HepG2 (cell line): ENCODE measurements at regions not wholly inside any gene's neighbourhood (a gene's known extent, or its start where the extent isn't known, plus 50 kb on each side); places are given as distances from the start of the nearest gene placed in this dataset.

Source experiments
- ATAC-seq: fragments of 200-7000 bp; cut with Tn5 transposase; 3 replicates; pipeline ENCODE4 v1.9.1; 2020; ENCODE audit warnings: mild to moderate bottlenecking, moderate library complexity
- BruUV-seq: library from RNA; stranded (reverse); fragments of 400-500 nt; replicated peaks from 2 replicates; lab custom pipeline; 2021; lab: Mats Ljungman, UMichigan
- CTCF ChIA-PET: fragments of 300-600 bp; formaldehyde crosslinking; extraction: SDS; loops from one replicate; lab custom pipeline; 2021; ENCODE audit warnings: low total read pairs, inconsistent platforms, low intra/inter-chr PET ratio; lab: Yijun Ruan, JAX
- POLR2A ChIA-PET: fragments of 350-600 bp; sonication (Branson Sonifier 250); formaldehyde crosslinking; loops from one replicate; lab custom pipeline; 2020; ENCODE audit warnings: antibody characterized with exemption, inconsistent platforms; lab: Yijun Ruan, JAX
- DNase-seq: peaks from one replicate; pipeline ENCODE4 v3.0.0-alpha.2; 2015; ENCODE audit warnings: low spot score
- FAIRE-seq: peaks from 3 replicates; lab custom pipeline; 2011; peaks lifted over from hg19 to GRCh38; lab: Jason Lieb, UNC
- H2AFZ ChIP-seq: one replicate; pipeline ENCODE4 v1.6.1; 2011; ENCODE audit warnings: low read length, inconsistent platforms
- H3K27ac ChIP-seq: fragments of 300-600 bp; 3 replicates; pipeline ENCODE4 v1.8.0; 2011; ENCODE audit warnings: mixed run types, mild to moderate bottlenecking, mixed read lengths, low read length, inconsistent platforms; ENCODE audit not compliant: insufficient read depth; ENCODE audit errors: extremely low read length
- H3K27me3 ChIP-seq, 2 experiments: fragments of 200-600 bp in 1 of 2; 2 replicates in 1 of 2; 3 replicates in 1 of 2; pipeline versions ENCODE4 v1.6.0 to v1.8.0; 2011; ENCODE audit warnings: low read length in 2 of 2, mild to moderate bottlenecking in 2 of 2, moderate library complexity in 2 of 2, inconsistent platforms in 1 of 2; ENCODE audit not compliant: insufficient read depth in 2 of 2, control insufficient read depth in 1 of 2
- H3K36me3 ChIP-seq, 2 experiments: fragments of 200-600 bp in 1 of 2; replicated peaks in 1 of 2; 2 replicates in 1 of 2; 3 replicates in 1 of 2; pipeline versions ENCODE4 v1.5.1 to v1.8.0; 2011; ENCODE audit warnings: low read length in 2 of 2, inconsistent platforms in 1 of 2; ENCODE audit not compliant: insufficient read depth in 2 of 2, control insufficient read depth in 1 of 2
- H3K4me1 ChIP-seq: 2 replicates; pipeline ENCODE4 v1.5.1; 2012; ENCODE audit warnings: low read length, inconsistent platforms; ENCODE audit not compliant: insufficient read depth
- H3K4me2 ChIP-seq: 2 replicates; pipeline ENCODE4 v1.6.0; 2011; ENCODE audit warnings: low read depth, low read length, inconsistent platforms
- H3K4me3 ChIP-seq, 3 experiments: fragments of 200-600 bp in 1 of 3; sonication (generic), shearing (Covaris generic) in 1 of 3; replicated peaks in 1 of 3; 2 replicates each; pipeline ENCODE4 v1.5.1; 2011 to 2016; ENCODE audit warnings: low read length in 3 of 3, inconsistent platforms in 2 of 3, low read depth in 2 of 3, mild to moderate bottlenecking in 2 of 3, control low read depth in 1 of 3, mixed read lengths in 1 of 3; ENCODE audit not compliant: insufficient read depth in 1 of 3
- H3K79me2 ChIP-seq: one replicate; pipeline ENCODE4 v1.6.1; 2011; ENCODE audit warnings: low read length, inconsistent platforms; ENCODE audit not compliant: insufficient read depth
- H3K9ac ChIP-seq: 2 replicates; pipeline ENCODE4 v1.6.0; 2011; ENCODE audit warnings: mild to moderate bottlenecking, low read depth, low read length, inconsistent platforms; ENCODE audit not compliant: insufficient read depth
- H3K9me3 ChIP-seq: 2 replicates; pipeline ENCODE4 v1.5.1; 2012; ENCODE audit warnings: mild to moderate bottlenecking, low read length
- H4K20me1 ChIP-seq: 2 replicates; pipeline ENCODE4 v1.6.0; 2011; ENCODE audit warnings: inconsistent platforms, mild to moderate bottlenecking, low read length, moderate library complexity; ENCODE audit not compliant: insufficient read depth
- ASH2L ChIP-seq: fragments of 300-600, 200-600 bp; sonication (generic); IDR thresholded peaks from 2 replicates; pipeline ENCODE4 v1.7.0; 2017; ENCODE audit warnings: low read depth, mild to moderate bottlenecking, moderate library complexity, mixed read lengths, low read length; ENCODE audit not compliant: insufficient read length
- ATF7 ChIP-seq, 2 experiments: fragments of 450-650 bp in 1 of 2; sonication (generic) in 1 of 2; formaldehyde crosslinking in 1 of 2; IDR thresholded peaks; 2 replicates each; pipeline versions ENCODE4 v1.4.0 to v1.6.1; 2016 to 2020; ENCODE audit warnings: antibody characterized with exemption in 1 of 2, mild to moderate bottlenecking in 1 of 2, missing genetic modification reagents in 1 of 2
- STAG1 ChIP-seq: sonication (generic); formaldehyde crosslinking; IDR thresholded peaks from 2 replicates; pipeline ENCODE4 v1.4.0; 2020; ENCODE audit warnings: missing genetic modification reagents
- ZNF331 ChIP-seq: sonication (generic); formaldehyde crosslinking; IDR thresholded peaks from 2 replicates; pipeline ENCODE4 v1.4.0; 2020; ENCODE audit warnings: missing genetic modification reagents
- ZNF34 ChIP-seq: sonication (generic); formaldehyde crosslinking; IDR thresholded peaks from 2 replicates; pipeline ENCODE4 v1.4.0; 2020; ENCODE audit warnings: mild to moderate bottlenecking, missing genetic modification reagents, borderline replicate concordance
- ZNF572 ChIP-seq: sonication (generic); formaldehyde crosslinking; IDR thresholded peaks from 2 replicates; pipeline ENCODE4 v1.5.1; 2020; ENCODE audit warnings: mild to moderate bottlenecking, missing genetic modification reagents
- WGBS: methylation state at CpG from one replicate; pipeline ENCODE4 v1.1.6; 2017; ENCODE audit warnings: low lambda C conversion rate; 5-methylcytosine and 5-hydroxymethylcytosine counted together
- in situ Hi-C: cut with HindIII; loops from 2 replicates; pipeline ENCODE4 v1.10.0; 2017; ENCODE audit warnings: low pct_unique_long_range_greater_than_20kb; ENCODE audit not compliant: extremely low pct_ligation_motif_present
- intact Hi-C: fragments of 100-400 bp; cut with micrococcal nuclease; formaldehyde crosslinking; loops from one replicate; pipeline ENCODE4 v1.10.0; 2022; ENCODE audit not compliant: unreplicated experiment
- TF ChIP-seq, protein P1 (sequence below): sonication (generic); formaldehyde crosslinking; IDR thresholded peaks from 2 replicates; pipeline ENCODE4 v1.5.0; 2020; ENCODE audit warnings: mild to moderate bottlenecking, missing genetic modification reagents, moderate library complexity
- TF ChIP-seq, protein P2 (sequence below): sonication (generic); formaldehyde crosslinking; IDR thresholded peaks from 2 replicates; pipeline ENCODE4 v1.9.0; 2021; ENCODE audit warnings: mild to moderate bottlenecking, missing genetic modification reagents

DNA sequence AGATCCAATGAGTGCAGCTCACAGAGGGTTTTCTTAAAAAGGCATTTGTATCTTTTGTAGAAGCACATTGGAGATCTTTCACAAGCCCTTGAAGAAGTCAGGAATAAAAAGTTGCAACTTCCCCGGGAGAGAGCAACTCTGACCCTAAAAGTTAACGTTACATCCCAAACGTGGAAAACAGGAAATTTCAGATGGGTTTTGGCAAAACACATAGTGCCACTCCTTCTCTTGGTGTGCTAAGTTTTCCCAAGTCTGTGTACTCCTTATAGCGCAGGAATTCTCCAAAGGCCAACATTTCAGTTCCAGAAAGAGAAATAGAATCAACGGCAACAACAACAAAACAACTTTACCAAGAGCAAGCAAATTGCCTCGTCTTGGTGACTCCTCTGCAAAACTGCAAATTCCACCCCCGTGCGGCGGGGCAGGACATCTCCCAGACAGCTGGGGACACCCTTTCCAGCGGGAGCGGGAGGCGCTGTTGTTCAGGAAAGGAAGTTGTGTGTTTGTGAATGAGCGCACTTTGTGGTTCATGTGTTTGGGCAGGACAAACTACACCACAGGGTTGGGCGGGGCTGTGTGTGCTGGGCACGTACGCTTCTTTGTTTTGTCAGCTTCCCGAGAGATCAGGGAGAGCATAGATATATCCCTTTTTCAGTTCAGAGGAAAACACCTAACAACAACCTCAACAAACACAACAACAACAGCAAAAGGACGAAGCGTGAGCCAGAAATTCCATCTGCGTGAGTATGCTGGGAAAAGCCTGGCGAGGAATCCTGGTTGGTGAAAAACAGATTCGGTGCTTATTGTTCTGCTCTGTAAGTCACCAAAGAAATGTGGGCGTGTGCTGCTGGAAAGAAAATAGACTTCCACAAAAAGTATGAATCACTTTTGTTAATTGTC lies 294.7 kb upstream of the PITRM1 start:
- Histone ChIP-seq H2AFZ (no peak overlapping the region), H3K27me3 (peaks cover 0 to 22% of the 10 kb centered on the region in 2 experiments; a peak in 2 of 5 replicates), H3K4me3 (no peak overlapping the region), H3K27ac (no peak overlapping the region), H4K20me1 (no peaks in the 10 kb centered on the region), H3K4me2 (no peak overlapping the region), H3K9ac (no peak overlapping the region), H3K79me2 (no peaks in the 10 kb centered on the region), H3K9me3 (no peaks in the 10 kb centered on the region), H3K4me1 (peaks cover 12% of the 10 kb centered on the region), H3K36me3 (no peaks in the 10 kb centered on the region)
- DNase-seq (no peak), ATAC-seq (no peak), FAIRE-seq (no peak)
- POLR2A ChIA-PET: no interaction called here
- intact Hi-C loops: no loop called here
- in situ Hi-C loops: no loop called here
- WGBS: 20% methylated on average over 19 of the region's 23 CpGs
- CTCF ChIA-PET: no interaction called here
- TF ChIP-seq, protein P1, sequence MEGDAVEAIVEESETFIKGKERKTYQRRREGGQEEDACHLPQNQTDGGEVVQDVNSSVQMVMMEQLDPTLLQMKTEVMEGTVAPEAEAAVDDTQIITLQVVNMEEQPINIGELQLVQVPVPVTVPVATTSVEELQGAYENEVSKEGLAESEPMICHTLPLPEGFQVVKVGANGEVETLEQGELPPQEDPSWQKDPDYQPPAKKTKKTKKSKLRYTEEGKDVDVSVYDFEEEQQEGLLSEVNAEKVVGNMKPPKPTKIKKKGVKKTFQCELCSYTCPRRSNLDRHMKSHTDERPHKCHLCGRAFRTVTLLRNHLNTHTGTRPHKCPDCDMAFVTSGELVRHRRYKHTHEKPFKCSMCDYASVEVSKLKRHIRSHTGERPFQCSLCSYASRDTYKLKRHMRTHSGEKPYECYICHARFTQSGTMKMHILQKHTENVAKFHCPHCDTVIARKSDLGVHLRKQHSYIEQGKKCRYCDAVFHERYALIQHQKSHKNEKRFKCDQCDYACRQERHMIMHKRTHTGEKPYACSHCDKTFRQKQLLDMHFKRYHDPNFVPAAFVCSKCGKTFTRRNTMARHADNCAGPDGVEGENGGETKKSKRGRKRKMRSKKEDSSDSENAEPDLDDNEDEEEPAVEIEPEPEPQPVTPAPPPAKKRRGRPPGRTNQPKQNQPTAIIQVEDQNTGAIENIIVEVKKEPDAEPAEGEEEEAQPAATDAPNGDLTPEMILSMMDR: peak; percentile 44
- TF ChIP-seq STAG1 (CRISPR knock-in tag) (peak; percentile 57), ZNF34 (CRISPR knock-in tag) (no peak), ASH2L (no peak), ZNF331 (no peak), ZNF572 (peak; percentile 100), ATF7 (IDR thresholded peaks at IDR 0.05) (no peak), ATF7 (CRISPR knock-in tag; IDR thresholded peaks at IDR 0.05) (no peak)
- TF ChIP-seq, protein P2, sequence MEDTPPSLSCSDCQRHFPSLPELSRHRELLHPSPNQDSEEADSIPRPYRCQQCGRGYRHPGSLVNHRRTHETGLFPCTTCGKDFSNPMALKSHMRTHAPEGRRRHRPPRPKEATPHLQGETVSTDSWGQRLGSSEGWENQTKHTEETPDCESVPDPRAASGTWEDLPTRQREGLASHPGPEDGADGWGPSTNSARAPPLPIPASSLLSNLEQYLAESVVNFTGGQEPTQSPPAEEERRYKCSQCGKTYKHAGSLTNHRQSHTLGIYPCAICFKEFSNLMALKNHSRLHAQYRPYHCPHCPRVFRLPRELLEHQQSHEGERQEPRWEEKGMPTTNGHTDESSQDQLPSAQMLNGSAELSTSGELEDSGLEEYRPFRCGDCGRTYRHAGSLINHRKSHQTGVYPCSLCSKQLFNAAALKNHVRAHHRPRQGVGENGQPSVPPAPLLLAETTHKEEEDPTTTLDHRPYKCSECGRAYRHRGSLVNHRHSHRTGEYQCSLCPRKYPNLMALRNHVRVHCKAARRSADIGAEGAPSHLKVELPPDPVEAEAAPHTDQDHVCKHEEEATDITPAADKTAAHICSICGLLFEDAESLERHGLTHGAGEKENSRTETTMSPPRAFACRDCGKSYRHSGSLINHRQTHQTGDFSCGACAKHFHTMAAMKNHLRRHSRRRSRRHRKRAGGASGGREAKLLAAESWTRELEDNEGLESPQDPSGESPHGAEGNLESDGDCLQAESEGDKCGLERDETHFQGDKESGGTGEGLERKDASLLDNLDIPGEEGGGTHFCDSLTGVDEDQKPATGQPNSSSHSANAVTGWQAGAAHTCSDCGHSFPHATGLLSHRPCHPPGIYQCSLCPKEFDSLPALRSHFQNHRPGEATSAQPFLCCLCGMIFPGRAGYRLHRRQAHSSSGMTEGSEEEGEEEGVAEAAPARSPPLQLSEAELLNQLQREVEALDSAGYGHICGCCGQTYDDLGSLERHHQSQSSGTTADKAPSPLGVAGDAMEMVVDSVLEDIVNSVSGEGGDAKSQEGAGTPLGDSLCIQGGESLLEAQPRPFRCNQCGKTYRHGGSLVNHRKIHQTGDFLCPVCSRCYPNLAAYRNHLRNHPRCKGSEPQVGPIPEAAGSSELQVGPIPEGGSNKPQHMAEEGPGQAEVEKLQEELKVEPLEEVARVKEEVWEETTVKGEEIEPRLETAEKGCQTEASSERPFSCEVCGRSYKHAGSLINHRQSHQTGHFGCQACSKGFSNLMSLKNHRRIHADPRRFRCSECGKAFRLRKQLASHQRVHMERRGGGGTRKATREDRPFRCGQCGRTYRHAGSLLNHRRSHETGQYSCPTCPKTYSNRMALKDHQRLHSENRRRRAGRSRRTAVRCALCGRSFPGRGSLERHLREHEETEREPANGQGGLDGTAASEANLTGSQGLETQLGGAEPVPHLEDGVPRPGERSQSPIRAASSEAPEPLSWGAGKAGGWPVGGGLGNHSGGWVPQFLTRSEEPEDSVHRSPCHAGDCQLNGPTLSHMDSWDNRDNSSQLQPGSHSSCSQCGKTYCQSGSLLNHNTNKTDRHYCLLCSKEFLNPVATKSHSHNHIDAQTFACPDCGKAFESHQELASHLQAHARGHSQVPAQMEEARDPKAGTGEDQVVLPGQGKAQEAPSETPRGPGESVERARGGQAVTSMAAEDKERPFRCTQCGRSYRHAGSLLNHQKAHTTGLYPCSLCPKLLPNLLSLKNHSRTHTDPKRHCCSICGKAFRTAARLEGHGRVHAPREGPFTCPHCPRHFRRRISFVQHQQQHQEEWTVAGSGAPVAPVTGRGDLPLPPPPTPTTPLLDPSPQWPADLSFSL: peak; percentile 75; the same call in 1 of the 2 replicates
- BruUV-seq: no TSS peak
